WTC11 (cell line): ENCODE measurements at regions not wholly inside any gene's neighbourhood (a gene's known extent, or its start where the extent isn't known, plus 50 kb on each side); places are given as distances from the start of the nearest gene placed in this dataset.

Source experiments
- ATAC-seq: fragments of 200-7000 bp; cut with Tn5 transposase; 2 replicates; pipeline ENCODE4 v1.10.0; 2021; ENCODE audit warnings: mild to moderate bottlenecking, moderate library complexity
- CTCF ChIA-PET: fragments of 300-600 bp; sonication (Branson Sonifier 250); formaldehyde crosslinking; loops from one replicate; lab custom pipeline; 2021; ENCODE audit warnings: antibody characterized with exemption; lab: Charles Lee
- POLR2A ChIA-PET: fragments of 350-600 bp; sonication (Branson Sonifier 250); formaldehyde crosslinking; loops from one replicate; lab custom pipeline; 2021; ENCODE audit warnings: antibody characterized with exemption; lab: Charles Lee
- DNase-seq: peaks from one replicate; pipeline ENCODE4 v3.0.0; 2021; ENCODE audit warnings: low spot score
- H3K27ac Mint-ChIP-seq: 2 replicates; pipeline ENCODE4 v1.8.0; 2021; ENCODE audit warnings: mixed read lengths
- H3K27me3 Mint-ChIP-seq: 2 replicates; pipeline ENCODE4 v1.8.0; 2021; ENCODE audit warnings: low read depth, mild to moderate bottlenecking, moderate library complexity, mixed read lengths
- H3K36me3 Mint-ChIP-seq: 2 replicates; pipeline ENCODE4 v1.8.0; 2021; ENCODE audit warnings: mixed read lengths
- H3K4me1 Mint-ChIP-seq: 2 replicates; pipeline ENCODE4 v1.8.0; 2022; ENCODE audit warnings: mixed read lengths
- H3K4me3 Mint-ChIP-seq: 2 replicates; pipeline ENCODE4 v1.8.0; 2021; ENCODE audit warnings: mild to moderate bottlenecking, moderate library complexity, mixed read lengths
- H3K9me3 Mint-ChIP-seq: 2 replicates; pipeline ENCODE4 v1.8.0; 2021; ENCODE audit warnings: mixed read lengths
- CBFB ChIP-seq: sonication (generic); formaldehyde crosslinking; IDR thresholded peaks from 2 replicates; pipeline ENCODE4 v1.8.1; 2022; ENCODE audit warnings: mild to moderate bottlenecking, low read depth, missing genetic modification reagents
- FOXJ3 ChIP-seq: sonication (generic); formaldehyde crosslinking; IDR thresholded peaks from 2 replicates; pipeline ENCODE4 v1.9.0; 2021; ENCODE audit warnings: missing genetic modification reagents, mild to moderate bottlenecking, borderline replicate concordance
- FOXK1 ChIP-seq: sonication (generic); formaldehyde crosslinking; IDR thresholded peaks from 2 replicates; pipeline ENCODE4 v1.8.0; 2022; ENCODE audit warnings: mild to moderate bottlenecking, moderate library complexity, missing genetic modification reagents
- GRHL2 ChIP-seq: fragments of 250-450 bp; sonication (Bioruptor Pico); IDR thresholded peaks from 2 replicates; pipeline ENCODE4 v1.8.0; 2022; ENCODE audit warnings: mild to moderate bottlenecking, moderate library complexity; ENCODE audit not compliant: insufficient replicate concordance, severe bottlenecking
- HMGXB4 ChIP-seq: sonication (generic); formaldehyde crosslinking; IDR thresholded peaks from 2 replicates; pipeline ENCODE4 v1.8.1; 2023; ENCODE audit warnings: mild to moderate bottlenecking, moderate library complexity, missing genetic modification reagents
- IRF1 ChIP-seq: sonication (generic); formaldehyde crosslinking; IDR thresholded peaks from 2 replicates; pipeline ENCODE4 v1.8.0; 2023; ENCODE audit warnings: missing genetic modification reagents
- JUN ChIP-seq: sonication (generic); formaldehyde crosslinking; IDR thresholded peaks from 2 replicates; pipeline ENCODE4 v1.8.0; 2023; ENCODE audit warnings: mild to moderate bottlenecking, missing genetic modification reagents
- MAX ChIP-seq: sonication (generic); formaldehyde crosslinking; IDR thresholded peaks from 2 replicates; pipeline ENCODE4 v1.8.0; 2022; ENCODE audit warnings: mild to moderate bottlenecking, missing genetic modification reagents
- MLX ChIP-seq: sonication (generic); formaldehyde crosslinking; IDR thresholded peaks from 2 replicates; pipeline ENCODE4 v1.8.1; 2023; ENCODE audit warnings: mild to moderate bottlenecking, missing genetic modification reagents, moderate library complexity
- NFYB ChIP-seq: sonication (generic); formaldehyde crosslinking; conservative IDR thresholded peaks from 2 replicates; pipeline ENCODE4 v1.8.0; 2022; ENCODE audit warnings: low read depth, missing genetic modification reagents
- NR3C1 ChIP-seq: sonication (generic); formaldehyde crosslinking; conservative IDR thresholded peaks from 2 replicates; pipeline ENCODE4 v1.8.1; 2023; ENCODE audit warnings: low read depth, mild to moderate bottlenecking, missing genetic modification reagents
- OVOL2 ChIP-seq: fragments of 250-450 bp; sonication (Bioruptor Pico); IDR thresholded peaks from 2 replicates; pipeline ENCODE4 v1.9.0; 2021; ENCODE audit warnings: mild to moderate bottlenecking, borderline replicate concordance
- RORB ChIP-seq: fragments of 250-450 bp; sonication (Bioruptor Pico); IDR thresholded peaks from 2 replicates; pipeline ENCODE4 v1.9.0; 2021; ENCODE audit warnings: mild to moderate bottlenecking
- SOX15 ChIP-seq: fragments of 250-450 bp; sonication (Bioruptor Pico); IDR thresholded peaks from 2 replicates; pipeline ENCODE4 v1.9.0; 2021; ENCODE audit warnings: mild to moderate bottlenecking
- STAT6 ChIP-seq: sonication (generic); formaldehyde crosslinking; conservative IDR thresholded peaks from 2 replicates; pipeline ENCODE4 v1.8.1; 2023; ENCODE audit warnings: mild to moderate bottlenecking, low read depth, missing genetic modification reagents, moderate library complexity
- TP53 ChIP-seq: sonication (generic); formaldehyde crosslinking; IDR thresholded peaks from 2 replicates; pipeline ENCODE4 v1.8.1; 2023; ENCODE audit warnings: mild to moderate bottlenecking, missing genetic modification reagents
- ZNF416 ChIP-seq: fragments of 250-450 bp; sonication (Bioruptor Pico); IDR thresholded peaks from 2 replicates; pipeline ENCODE4 v1.9.0; 2021; ENCODE audit warnings: mild to moderate bottlenecking, inconsistent platforms
- TF ChIP-seq, protein P1 (sequence below): fragments of 250-450 bp; sonication (Bioruptor Pico); IDR thresholded peaks from 2 replicates; pipeline ENCODE4 v1.9.0; 2021; ENCODE audit warnings: mild to moderate bottlenecking
- TF ChIP-seq, protein P2 (sequence below): sonication (generic); formaldehyde crosslinking; IDR thresholded peaks from 2 replicates; pipeline ENCODE4 v1.8.0; 2023; ENCODE audit warnings: missing genetic modification reagents, mild to moderate bottlenecking, borderline replicate concordance

- no peak overlapping the region for H3K27ac Mint-ChIP-seq
- no peaks in the 10 kb centered on the region for H3K4me1 Mint-ChIP-seq
- no peak overlapping the region for H3K4me3 Mint-ChIP-seq
- no peak; the same call in 1 of the 2 replicates for ATAC-seq
- no peaks in the 10 kb centered on the region for H3K27me3 Mint-ChIP-seq
- ChIA-PET POLR2A (no interaction called here), CTCF (no interaction called here)
- no peak for DNase-seq
- H3K9me3 Mint-ChIP-seq, result peaks cover 6% of the 10 kb centered on the region
- H3K36me3 Mint-ChIP-seq, result 0 out of 2 replicates have a peak, but pooled peaks cover 4% of the 10 kb centered on the region
- TF ChIP-seq MAX (CRISPR knock-in tag) (no peak), MLX (no peak), FOXJ3 (CRISPR knock-in tag) (no peak), JUN (CRISPR knock-in tag) (no peak), TP53 (CRISPR knock-in tag) (no peak), HMGXB4 (no peak), STAT6 (CRISPR knock-in tag) (no peak), FOXK1 (CRISPR knock-in tag) (no peak), IRF1 (CRISPR knock-in tag) (no peak), CBFB (no peak), RORB (CRISPR knock-in tag) (no peak), NR3C1 (CRISPR knock-in tag) (no peak), GRHL2 (no peak), SOX15 (CRISPR knock-in tag) (no peak), NFYB (CRISPR knock-in tag) (no peak), ZNF416 (CRISPR knock-in tag) (no peak), OVOL2 (CRISPR knock-in tag) (no peak)
- TF ChIP-seq, protein P1, sequence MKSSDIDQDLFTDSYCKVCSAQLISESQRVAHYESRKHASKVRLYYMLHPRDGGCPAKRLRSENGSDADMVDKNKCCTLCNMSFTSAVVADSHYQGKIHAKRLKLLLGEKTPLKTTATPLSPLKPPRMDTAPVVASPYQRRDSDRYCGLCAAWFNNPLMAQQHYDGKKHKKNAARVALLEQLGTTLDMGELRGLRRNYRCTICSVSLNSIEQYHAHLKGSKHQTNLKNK (CRISPR knock-in tag), result no peak
- TF ChIP-seq, protein P2, sequence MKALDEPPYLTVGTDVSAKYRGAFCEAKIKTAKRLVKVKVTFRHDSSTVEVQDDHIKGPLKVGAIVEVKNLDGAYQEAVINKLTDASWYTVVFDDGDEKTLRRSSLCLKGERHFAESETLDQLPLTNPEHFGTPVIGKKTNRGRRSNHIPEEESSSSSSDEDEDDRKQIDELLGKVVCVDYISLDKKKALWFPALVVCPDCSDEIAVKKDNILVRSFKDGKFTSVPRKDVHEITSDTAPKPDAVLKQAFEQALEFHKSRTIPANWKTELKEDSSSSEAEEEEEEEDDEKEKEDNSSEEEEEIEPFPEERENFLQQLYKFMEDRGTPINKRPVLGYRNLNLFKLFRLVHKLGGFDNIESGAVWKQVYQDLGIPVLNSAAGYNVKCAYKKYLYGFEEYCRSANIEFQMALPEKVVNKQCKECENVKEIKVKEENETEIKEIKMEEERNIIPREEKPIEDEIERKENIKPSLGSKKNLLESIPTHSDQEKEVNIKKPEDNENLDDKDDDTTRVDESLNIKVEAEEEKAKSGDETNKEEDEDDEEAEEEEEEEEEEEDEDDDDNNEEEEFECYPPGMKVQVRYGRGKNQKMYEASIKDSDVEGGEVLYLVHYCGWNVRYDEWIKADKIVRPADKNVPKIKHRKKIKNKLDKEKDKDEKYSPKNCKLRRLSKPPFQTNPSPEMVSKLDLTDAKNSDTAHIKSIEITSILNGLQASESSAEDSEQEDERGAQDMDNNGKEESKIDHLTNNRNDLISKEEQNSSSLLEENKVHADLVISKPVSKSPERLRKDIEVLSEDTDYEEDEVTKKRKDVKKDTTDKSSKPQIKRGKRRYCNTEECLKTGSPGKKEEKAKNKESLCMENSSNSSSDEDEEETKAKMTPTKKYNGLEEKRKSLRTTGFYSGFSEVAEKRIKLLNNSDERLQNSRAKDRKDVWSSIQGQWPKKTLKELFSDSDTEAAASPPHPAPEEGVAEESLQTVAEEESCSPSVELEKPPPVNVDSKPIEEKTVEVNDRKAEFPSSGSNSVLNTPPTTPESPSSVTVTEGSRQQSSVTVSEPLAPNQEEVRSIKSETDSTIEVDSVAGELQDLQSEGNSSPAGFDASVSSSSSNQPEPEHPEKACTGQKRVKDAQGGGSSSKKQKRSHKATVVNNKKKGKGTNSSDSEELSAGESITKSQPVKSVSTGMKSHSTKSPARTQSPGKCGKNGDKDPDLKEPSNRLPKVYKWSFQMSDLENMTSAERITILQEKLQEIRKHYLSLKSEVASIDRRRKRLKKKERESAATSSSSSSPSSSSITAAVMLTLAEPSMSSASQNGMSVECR, result no peak
Measured at GRCh38 chr13:68506888-68507551, 1276.9 kb upstream of the PCDH9 start.
